AG10803 (cell line): ENCODE measurements at regions not wholly inside any gene's neighbourhood (a gene's known extent, or its start where the extent isn't known, plus 50 kb on each side); places are given as distances from the start of the nearest gene placed in this dataset.

ENCODE experiments used
- DNase-seq: peaks from one replicate; pipeline ENCODE4 v3.0.0; 2010; ENCODE audit warnings: low read depth
- H3K4me3 ChIP-seq: 2 replicates; pipeline ENCODE4 v1.5.1; 2011; ENCODE audit warnings: mild to moderate bottlenecking, low read length, control low read depth
- CTCF ChIP-seq: conservative IDR thresholded peaks from 2 replicates; pipeline ENCODE4 v1.5.1; 2011; ENCODE audit warnings: mild to moderate bottlenecking, low read length, control low read depth, inconsistent platforms

GRCh38 chr4:132548463-132548862 lies 600.6 kb upstream of the PCDH10 start:
- TF ChIP-seq CTCF, result no peak
- DNase-seq, result no peak
- H3K4me3 ChIP-seq, result no peak overlapping the region

GRCh38 chr4:132556316-132556715 lies 592.8 kb upstream of the PCDH10 start:
- no peak overlapping the region for H3K4me3 ChIP-seq
- DNase-seq, result no peak
- TF ChIP-seq CTCF, result no peak

GRCh38 chr4:132557660-132558059 lies 591.4 kb upstream of the PCDH10 start:
- no peak overlapping the region for H3K4me3 ChIP-seq
- TF ChIP-seq CTCF, result no peak
- no peak for DNase-seq

GRCh38 chr4:132564920-132565319 lies 584.2 kb upstream of the PCDH10 start:
- H3K4me3 ChIP-seq, result no peak overlapping the region
- no peak for TF ChIP-seq CTCF
- DNase-seq, result no peak

- H3K4me3 ChIP-seq, result no peak overlapping the region
- no peak for DNase-seq
- TF ChIP-seq CTCF, result no peak
Measured at GRCh38 chr4:132565542-132565941, 583.6 kb upstream of the PCDH10 start.

GRCh38 chr4:132572210-132572609 lies 576.9 kb upstream of the PCDH10 start:
- no peak for DNase-seq
- no peak for TF ChIP-seq CTCF
- no peak overlapping the region for H3K4me3 ChIP-seq

- TF ChIP-seq CTCF, result no peak
Measured at GRCh38 chr4:132587626-132588025, 561.5 kb upstream of the PCDH10 start.

More at GRCh38 chr4:132587626-132588025, 561.5 kb upstream of the PCDH10 start:
- H3K4me3 ChIP-seq, result no peak overlapping the region
- DNase-seq, result no peak
